GM21825 (cell line): ENCODE measurements at regions not wholly inside any gene's neighbourhood (a gene's known extent, or its start where the extent isn't known, plus 50 kb on each side); places are given as distances from the start of the nearest gene placed in this dataset.

Experiments used
- ATAC-seq: cut with Tn5 transposase; IDR thresholded peaks from one replicate; pipeline ENCODE4 v1.9.1; 2021; ENCODE audit warnings: mild to moderate bottlenecking, moderate library complexity; ENCODE audit not compliant: unreplicated experiment

DNA sequence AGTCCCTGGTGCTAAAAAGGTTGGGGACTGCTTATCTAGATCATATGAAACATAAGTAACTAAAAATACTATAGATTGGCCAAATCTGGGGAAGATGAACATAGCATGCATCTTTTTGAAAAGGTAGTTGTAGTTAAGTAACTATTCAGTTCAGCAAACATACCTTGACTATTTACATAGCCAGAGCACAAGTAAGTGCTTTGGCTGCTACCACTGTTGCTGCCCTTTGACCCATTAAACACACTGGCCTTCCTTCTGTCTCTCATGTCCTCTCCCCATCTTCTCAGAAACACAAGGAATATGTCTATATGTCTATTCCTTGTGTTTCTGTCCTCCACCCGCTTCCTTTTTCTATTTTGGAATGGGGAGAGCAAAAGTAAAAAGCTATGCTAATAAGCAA, 87.9 kb upstream of the SPRY1 start:
- ATAC-seq, result no peak

DNA sequence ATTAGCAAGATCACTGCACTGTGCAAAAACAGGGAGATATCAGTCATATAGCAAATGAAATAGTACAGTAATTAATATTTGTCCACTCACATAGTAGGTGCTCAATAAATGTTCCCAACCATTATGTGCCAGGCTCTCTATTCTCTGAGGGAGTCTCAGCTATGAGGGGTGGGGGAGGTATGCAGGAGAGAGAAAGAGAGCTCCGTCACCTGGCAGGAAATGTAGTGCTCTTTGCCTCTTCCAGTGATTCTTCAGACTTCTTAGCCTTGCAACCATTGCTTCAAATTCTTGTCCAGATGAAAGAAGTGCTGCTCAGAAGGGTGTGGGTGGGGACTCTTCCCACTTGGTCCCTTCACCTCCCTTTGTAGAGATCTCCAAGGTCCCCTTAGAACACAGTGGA, 84.5 kb upstream of the SPRY1 start:
- no peak for ATAC-seq

DNA sequence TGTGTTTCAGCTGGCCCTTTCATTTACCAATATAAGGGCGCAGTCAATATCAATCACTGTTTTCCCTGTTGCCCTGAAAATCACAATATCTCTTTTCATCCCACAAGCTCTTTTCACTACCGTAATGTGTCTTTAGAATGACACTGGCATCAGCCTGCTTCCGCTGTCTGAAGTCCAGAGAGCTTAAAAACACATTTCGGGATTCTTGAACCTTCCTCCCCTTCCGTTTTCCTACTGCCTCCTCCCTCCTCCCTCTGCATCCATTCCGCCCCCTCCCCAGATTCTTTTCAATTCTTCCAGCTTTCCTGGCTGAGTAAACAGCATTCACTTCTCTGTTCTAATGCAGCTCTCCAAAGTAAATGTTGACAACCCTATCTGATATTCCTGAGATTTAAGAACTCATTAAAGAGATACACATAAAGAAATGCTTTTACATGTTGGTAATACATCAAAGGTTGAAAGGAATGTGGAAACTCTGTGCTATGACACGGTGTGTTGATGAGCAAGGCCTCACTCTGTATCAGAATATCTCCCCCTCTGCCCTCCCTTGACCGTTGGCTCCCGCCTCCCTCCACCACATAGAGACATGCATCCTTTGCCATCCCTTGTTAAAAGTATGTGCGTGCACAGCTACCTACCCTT, 83.5 kb upstream of the SPRY1 start:
- no peak for ATAC-seq

DNA sequence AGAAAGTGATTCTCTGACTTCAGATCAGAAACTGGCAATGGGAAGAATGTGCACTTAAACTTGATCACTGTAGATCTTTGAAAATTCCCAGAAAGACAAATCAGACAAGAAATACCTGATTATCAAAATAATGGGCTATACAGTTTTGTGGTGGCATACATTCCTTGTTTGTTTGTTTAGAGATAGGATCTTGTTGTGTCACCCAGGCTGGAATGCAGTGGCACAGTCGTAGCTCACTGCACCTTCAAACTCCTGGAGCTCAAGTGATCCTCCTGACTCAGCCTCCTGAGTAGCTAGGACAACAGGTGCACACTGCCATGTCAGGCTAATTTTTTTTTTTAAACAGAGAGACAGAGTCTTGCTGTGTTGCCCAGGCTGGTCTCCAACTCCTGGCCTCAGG, 81.0 kb upstream of the SPRY1 start:
- ATAC-seq, result no peak

DNA sequence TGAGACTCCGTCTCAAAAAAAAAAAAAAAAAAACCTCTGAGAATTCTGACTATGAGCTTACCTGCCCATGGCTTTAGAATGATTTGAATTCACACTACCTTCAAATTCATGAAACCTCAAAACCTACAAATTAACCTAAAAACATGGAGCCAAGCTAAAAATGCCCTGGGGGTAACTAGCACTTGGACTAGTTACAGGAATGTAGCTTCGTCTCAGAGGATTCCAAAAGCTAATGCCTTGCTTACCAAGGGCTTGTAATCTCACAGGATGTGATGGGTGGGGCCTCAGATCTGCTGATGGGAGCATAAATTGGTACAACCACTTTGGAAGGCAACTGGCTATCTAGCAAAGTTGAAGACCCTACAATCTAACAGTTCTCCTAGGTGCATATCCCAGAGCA, 79.4 kb upstream of the SPRY1 start:
- no peak for ATAC-seq

DNA sequence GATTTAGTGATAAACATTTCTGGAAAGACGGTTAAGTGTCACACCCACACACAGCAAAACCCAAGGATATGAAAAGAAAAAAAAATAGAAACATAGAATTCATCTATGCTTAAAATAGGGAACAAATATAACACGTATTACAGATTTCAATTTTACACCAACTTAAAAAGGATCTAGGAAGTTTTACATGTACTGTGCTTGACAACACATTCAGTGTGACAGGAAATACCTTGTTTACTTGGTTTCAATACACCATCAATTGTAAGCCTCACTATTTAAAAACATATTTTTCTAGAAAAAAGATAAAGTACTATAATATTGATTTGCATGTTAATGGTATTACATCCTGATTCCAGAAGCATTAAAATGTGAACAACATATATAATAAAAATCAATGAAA, 77.0 kb upstream of the SPRY1 start:
- peak; percentile 65 for ATAC-seq

DNA sequence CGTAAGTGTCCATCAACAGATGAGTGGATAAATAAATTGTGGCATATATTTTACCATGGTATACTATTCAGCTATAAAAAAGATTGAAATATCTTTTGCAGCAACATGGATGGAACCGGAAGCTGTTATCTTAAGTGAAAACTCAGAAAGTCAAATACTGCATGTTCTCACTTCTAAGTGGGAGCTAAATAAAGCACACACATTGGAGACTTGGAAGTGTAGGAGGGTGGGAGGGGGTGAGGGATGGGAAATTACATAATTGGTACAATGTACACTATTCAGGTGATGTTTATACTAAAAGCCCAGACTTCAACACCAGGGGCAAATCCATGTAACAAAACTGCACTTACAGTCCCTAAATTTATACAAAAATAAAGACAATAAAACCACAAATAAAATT, 72.6 kb upstream of the SPRY1 start:
- no peak for ATAC-seq

DNA sequence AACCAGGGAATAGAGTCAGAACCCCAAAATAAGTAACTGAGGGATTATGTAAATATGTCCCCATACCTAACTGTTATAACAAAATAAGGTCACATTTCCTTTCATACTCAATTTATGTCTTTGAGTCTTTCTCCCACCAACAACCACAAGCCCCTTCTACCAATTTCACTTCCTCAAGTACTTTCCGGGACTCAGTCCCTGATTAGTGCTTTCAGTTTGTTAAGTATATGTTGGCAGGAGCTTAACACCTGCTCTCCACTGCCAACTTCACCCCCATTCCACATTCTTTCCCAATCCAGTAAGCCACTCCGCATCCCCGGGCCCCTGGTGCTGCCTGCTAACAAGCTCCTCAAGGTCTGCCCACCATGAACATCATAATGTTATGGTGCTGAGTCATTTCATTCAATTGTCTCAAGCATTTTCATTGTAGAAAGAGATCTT, 71.3 kb upstream of the SPRY1 start:
- ATAC-seq, result peak; percentile 97

DNA sequence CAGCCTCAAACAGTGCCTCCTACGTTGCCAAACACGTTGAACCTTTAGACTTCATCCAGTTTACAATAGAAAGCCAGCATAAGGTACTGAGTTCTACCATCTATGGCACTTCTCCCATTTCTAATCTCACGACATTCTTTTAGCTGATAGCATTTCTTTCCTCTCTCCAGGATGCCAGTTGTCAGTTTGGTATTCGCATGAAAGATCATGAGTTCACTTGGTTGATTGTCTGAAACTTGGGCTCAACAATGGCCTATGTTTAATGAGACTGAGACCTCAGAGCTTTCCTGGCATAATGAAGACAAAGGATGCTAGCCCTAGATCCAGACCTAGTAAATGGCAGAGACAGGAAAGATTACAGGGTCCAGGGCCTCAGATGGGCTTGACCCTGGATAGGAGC, 69.2 kb upstream of the SPRY1 start:
- no peak for ATAC-seq

DNA sequence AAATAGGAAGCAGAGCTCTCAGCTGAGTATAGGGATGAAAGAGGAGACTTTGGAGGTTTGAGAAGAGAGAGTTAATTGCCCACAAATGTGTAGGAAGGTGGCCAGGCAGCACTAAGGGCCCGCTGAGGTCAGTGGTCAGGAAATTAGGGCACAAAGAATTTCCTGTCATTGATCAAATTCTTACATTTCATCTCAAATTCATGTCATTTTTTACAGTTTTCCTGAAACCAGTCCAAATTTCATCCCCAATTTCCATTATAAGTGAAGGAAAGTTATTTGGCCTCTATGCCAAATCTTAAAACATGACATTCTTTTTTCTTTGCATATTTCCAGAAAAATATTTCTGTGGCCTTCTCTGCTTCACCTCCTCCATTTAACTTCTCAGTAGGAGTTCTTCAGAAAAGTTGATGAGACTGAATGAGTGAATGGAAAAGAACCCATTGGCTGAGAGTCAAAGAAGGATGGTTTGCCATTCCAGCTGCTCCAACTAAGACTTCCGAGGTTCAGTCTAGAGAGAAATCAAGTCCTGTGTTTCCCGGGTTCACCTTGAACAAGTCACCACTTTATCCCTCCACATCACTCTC, 68.7 kb upstream of the SPRY1 start:
- no peak for ATAC-seq

DNA sequence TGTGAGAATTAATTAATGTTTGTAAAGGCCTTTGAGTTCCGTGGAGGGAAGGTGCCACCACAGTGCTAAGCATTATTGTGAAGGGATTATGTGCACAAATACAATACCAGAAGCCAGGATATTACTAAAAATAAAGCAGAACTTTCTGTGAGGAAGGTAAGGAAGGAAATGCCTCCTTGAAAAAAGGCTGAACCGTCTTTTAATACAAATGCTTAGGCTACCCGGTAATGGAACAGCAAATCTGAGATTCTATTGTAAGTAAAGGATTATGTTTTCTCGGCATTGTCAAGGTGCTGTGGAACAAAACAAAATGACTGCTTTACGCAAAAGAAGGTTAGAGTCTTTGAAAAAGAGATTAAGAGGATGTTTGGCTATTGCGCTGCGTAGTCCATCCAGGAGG, 57.9 kb upstream of the SPRY1 start:
- ATAC-seq, result no peak

DNA sequence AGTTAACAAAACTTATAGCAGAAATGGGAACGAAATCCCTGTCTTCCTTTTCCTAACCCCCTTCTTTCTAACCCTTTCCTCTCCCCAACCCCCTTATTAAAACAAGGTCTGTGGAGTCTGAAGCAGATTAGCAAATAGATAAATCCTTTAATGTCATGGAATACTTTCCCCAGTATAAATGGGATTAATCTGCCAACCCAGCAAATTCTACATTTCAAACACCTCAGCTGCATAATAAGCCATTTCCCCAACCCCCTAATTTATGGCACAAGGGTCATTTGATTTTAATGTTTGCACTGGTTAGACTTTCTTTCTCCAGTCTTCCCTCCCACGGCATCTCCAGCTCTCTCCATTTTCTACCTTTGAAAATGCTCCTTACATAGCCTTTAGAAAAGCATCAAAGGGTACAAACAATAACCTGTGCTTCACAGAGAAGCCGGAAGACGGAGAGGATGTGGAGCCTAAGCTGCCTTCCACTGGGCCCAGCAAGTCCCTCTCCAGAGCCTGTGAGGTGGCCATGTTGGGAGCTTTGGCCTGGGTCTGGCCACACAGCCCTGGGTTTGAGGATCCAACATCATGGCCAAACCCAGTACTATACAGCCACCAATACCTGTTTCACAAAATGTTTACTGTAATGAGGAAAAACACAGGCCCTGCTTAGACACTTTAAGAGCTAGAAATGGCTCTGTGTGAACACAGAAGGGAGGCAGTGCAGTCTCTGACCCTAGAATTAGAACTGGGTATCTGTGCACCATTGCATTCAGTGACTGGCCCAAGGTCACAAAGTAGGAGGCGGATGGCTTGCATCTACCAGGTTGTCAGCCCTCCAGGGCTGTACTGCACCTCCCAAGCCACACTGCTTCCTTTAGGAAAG, 56.9 kb upstream of the SPRY1 start:
- no peak for ATAC-seq

DNA sequence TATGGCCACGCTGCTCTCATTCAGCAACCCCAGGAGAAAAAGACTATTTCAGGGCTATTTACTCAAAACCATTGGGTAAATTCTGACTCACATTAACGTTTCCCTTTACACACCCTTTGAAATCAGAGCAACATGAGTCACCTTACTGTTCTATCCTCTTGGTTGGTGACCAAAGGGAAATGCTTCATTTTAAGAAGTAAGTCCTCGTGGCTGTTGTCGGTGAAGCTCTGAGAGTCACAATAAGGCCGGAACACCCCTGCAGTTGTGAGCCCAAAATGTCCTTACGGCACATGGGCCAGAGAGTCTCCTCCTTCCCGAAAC, 56.3 kb upstream of the SPRY1 start:
- ATAC-seq, result no peak

DNA sequence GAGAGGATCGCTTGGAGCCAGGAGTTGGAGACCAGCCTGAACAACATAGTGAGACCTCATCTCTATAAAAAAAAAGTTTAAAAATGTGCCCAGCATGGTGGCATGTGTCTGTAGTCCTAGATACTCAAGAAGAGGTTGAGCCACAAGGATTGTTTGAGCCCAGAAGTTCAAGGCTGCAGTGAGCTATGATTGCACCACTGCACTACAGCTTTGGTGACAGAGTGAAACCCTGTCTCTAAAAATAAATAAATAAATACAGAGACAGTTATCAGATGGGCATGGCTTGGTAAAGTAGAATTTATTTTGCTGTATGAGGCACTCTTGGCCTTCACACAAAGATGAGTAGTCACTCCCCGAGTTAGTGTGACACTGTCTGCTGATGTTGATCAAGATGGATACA, 54.1 kb upstream of the SPRY1 start:
- no peak for ATAC-seq

DNA sequence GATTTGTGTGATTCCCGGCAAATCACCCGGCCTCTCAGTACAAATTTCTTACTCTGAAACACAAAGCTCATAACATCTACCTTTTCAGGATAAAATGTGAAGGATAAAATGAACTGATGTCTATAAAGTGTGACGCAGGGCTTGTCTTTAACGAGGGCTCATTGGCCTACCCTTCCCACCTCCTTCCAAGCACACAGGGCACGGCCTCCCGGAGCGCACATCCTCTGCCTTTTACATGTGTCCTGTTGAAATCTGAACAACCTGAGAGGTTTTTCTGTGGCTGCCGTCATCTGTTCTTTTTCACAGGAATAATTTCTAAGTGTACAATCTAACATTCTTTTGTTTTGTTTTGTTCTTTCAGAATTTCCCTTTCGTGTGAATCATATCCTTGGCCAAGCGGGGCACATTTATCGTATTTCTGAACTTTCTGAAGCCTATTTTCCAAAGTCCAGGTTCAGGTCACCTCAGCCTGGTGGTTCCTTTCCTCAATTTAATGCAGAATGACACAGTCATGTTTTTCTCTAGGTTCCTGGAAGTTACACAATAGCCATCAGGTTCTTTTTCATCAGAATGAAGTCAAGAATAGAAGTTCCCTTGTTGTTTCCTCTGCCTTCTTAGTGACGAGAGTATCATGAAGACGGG, 53.1 kb upstream of the SPRY1 start:
- no peak for ATAC-seq

DNA sequence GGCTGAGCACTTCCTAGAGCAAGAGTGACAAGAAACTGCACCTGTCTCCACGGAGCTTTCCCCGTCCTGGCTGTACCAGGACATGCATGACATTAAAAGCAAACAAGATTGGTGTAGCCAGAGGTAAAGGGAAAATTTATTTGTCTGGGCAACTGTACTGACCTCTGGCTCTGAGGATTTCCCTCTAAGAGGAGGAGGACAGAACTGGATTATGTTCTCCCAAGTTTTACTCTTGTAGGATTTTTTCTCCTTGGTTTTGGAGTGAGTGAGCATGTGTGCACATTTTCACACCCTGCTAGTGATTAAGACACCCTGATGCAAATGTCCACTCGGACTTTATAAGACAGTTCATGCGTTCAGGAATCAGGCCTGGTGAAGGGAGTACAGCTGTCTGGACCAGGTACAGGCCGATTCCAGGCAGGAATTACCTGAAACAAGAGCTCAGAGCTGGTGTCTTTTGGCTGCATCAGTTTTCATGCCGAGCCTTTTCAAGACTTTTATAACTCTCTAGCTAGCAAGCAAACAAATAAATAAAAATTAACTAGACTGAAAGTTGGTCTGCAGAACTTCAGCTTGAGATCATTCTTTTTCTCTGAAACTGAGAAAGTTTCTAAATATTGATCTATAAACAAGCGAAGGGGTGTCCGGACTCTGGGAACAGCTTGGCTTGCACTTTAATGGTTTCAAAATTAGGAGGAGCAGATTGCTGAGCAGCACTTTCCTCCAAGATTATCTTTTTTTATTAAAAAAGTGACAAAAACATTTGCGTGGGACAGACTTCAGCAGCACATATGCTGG, 51.3 kb upstream of the SPRY1 start:
- no peak for ATAC-seq

DNA sequence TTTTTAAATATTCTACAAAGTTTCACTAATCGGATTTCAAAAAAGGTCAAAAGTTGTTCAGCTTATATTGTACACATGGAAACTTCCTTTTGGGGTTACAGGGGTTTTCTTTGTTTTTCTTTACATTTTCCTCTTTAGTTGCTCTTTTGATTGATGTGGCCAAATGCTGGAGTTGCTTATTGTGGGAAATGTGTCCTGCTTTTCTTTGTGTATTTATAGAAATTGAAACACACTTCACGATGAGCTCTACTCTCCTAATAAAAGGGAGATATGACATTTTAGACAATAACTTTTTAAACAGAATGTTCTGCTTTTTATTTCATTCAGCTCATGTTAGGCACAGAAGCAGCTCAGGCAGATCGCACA, 50.7 kb upstream of the SPRY1 start:
- no peak for ATAC-seq

DNA sequence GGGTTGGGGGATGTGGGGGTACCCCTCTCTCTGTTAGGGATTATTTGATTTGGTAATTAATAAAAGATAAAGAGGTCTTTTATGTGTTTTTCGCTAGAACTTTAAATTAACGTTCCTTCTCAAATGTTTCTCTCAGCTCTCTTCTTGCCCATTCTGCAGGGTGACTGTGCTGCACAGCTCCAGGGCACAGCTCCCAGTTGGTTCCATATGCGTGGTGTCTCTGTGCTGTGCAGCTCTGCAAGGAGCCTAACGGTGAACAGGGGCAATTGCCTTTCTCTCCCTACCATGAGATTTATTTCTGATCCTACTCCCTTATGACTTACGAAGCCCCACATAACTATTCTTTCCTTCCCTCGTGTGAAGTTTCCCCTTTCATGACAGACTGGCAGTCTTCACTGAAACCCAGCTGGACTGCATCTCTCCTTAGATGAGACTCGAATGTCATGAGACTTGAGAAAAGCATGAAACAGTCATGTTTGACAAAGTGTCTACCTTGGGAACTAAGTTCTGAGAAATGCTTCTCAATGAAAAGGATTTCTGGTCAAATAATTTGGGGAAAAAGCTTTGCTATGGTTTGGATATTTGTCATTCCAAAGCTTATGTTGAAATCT, 50.2 kb upstream of the SPRY1 start:
- ATAC-seq, result no peak
